Mucosa of rectum (tissue), 2 donors: ENCODE measurements at regions not wholly inside any gene's neighbourhood (a gene's known extent, or its start where the extent isn't known, plus 50 kb on each side); places are given as distances from the start of the nearest gene placed in this dataset.

Source experiments
- H3K27ac ChIP-seq, 2 donors: one replicate each; pipeline ENCODE4 v1.7.0; 2013; ENCODE audit warnings: inconsistent platforms in 2 of 2, low read depth in 2 of 2, low read length in 2 of 2
- H3K27me3 ChIP-seq, 2 donors: one replicate each; pipeline ENCODE4 v1.7.0; 2013; ENCODE audit warnings: low read length in 2 of 2; ENCODE audit not compliant: control insufficient read depth in 2 of 2, insufficient read depth in 2 of 2
- H3K36me3 ChIP-seq, 2 donors: one replicate each; pipeline ENCODE4 v1.7.0; 2013; ENCODE audit warnings: low read length in 2 of 2; ENCODE audit not compliant: control insufficient read depth in 2 of 2, insufficient read depth in 2 of 2
- H3K4me1 ChIP-seq, 2 donors: one replicate each; pipeline ENCODE4 v1.7.0; 2013; ENCODE audit warnings: low read length in 2 of 2, mild to moderate bottlenecking in 1 of 2; ENCODE audit not compliant: control insufficient read depth in 2 of 2, insufficient read depth in 2 of 2
- H3K4me3 ChIP-seq, 2 donors: one replicate each; pipeline ENCODE4 v1.7.0; 2013; ENCODE audit warnings: low read length in 2 of 2
- H3K9ac ChIP-seq, 2 donors: one replicate each; pipeline ENCODE4 v1.7.0; 2013; ENCODE audit warnings: low read length in 2 of 2, low read depth in 1 of 2, mild to moderate bottlenecking in 1 of 2
- H3K9me3 ChIP-seq, 2 donors: one replicate each; pipeline ENCODE4 v1.7.0; 2013; ENCODE audit warnings: low read length in 2 of 2; ENCODE audit not compliant: control insufficient read depth in 2 of 2
- donor health status: healthy.
- donor health status: Normal muscosa, but diverticular disease.

GRCh38 chr12:118590406-118591150 lies 214.2 kb downstream of the SUDS3 start:
- Histone ChIP-seq H3K27ac (no peak overlapping the region), H3K9ac (no peak overlapping the region), H3K4me1 (no peaks in the 10 kb centered on the region), H3K9me3 (no peaks in the 10 kb centered on the region), H3K4me3 (no peak overlapping the region), H3K27me3 (no peaks in the 10 kb centered on the region), H3K36me3 (no peaks in the 10 kb centered on the region)

GRCh38 chr12:118603610-118604361 lies 227.4 kb downstream of the SUDS3 start:
- Histone ChIP-seq H3K9me3 (no peaks in the 10 kb centered on the region), H3K4me3 (no peak overlapping the region), H3K27ac (no peak overlapping the region), H3K36me3 (no peaks in the 10 kb centered on the region), H3K9ac (no peak overlapping the region), H3K4me1 (no peaks in the 10 kb centered on the region), H3K27me3 (no peaks in the 10 kb centered on the region)

GRCh38 chr12:118606690-118607089 lies 230.3 kb downstream of the SUDS3 start:
- Histone ChIP-seq H3K9ac (no peak overlapping the region), H3K4me3 (no peak overlapping the region), H3K36me3 (no peaks in the 10 kb centered on the region), H3K4me1 (no peaks in the 10 kb centered on the region), H3K27ac (no peak overlapping the region), H3K9me3 (no peaks in the 10 kb centered on the region), H3K27me3 (no peaks in the 10 kb centered on the region)

- Histone ChIP-seq H3K4me1 (no peaks in the 10 kb centered on the region), H3K36me3 (no peaks in the 10 kb centered on the region), H3K9me3 (no peaks in the 10 kb centered on the region), H3K27me3 (no peaks in the 10 kb centered on the region), H3K9ac (no peak overlapping the region), H3K27ac (no peak overlapping the region), H3K4me3 (no peak overlapping the region)
Measured at GRCh38 chr12:118607831-118608230, 231.5 kb downstream of the SUDS3 start.

GRCh38 chr12:118608770-118609344 lies 232.5 kb downstream of the SUDS3 start:
- no peaks in the 10 kb centered on the region for H3K27me3 ChIP-seq
- no peak overlapping the region for H3K9ac ChIP-seq
- no peaks in the 10 kb centered on the region for H3K9me3 ChIP-seq
- H3K4me1 ChIP-seq, result no peaks in the 10 kb centered on the region
- H3K27ac ChIP-seq, result no peak overlapping the region
- no peak overlapping the region for H3K4me3 ChIP-seq
- H3K36me3 ChIP-seq, result no peaks in the 10 kb centered on the region

GRCh38 chr12:118611295-118611694 lies 234.9 kb downstream of the SUDS3 start:
- no peaks in the 10 kb centered on the region for H3K36me3 ChIP-seq
- no peaks in the 10 kb centered on the region for H3K27me3 ChIP-seq
- H3K4me1 ChIP-seq, result no peaks in the 10 kb centered on the region
- no peaks in the 10 kb centered on the region for H3K9me3 ChIP-seq
- no peak overlapping the region for H3K4me3 ChIP-seq
- no peak overlapping the region for H3K9ac ChIP-seq
- H3K27ac ChIP-seq, result no peak overlapping the region

- no peak overlapping the region for H3K9ac ChIP-seq
- H3K27me3 ChIP-seq, result no peaks in the 10 kb centered on the region
- no peaks in the 10 kb centered on the region for H3K4me1 ChIP-seq
- H3K27ac ChIP-seq, result no peak overlapping the region
- H3K36me3 ChIP-seq, result no peaks in the 10 kb centered on the region
- no peak overlapping the region for H3K4me3 ChIP-seq
- no peaks in the 10 kb centered on the region for H3K9me3 ChIP-seq
Measured at GRCh38 chr12:118611770-118612169, 235.4 kb downstream of the SUDS3 start.

- no peaks in the 10 kb centered on the region for H3K36me3 ChIP-seq
- no peaks in the 10 kb centered on the region for H3K4me1 ChIP-seq
- no peak overlapping the region for H3K27ac ChIP-seq
- H3K9me3 ChIP-seq, result no peaks in the 10 kb centered on the region
- no peak overlapping the region for H3K9ac ChIP-seq
- no peak overlapping the region for H3K4me3 ChIP-seq
- no peaks in the 10 kb centered on the region for H3K27me3 ChIP-seq
Measured at GRCh38 chr12:118617611-118618450, 241.5 kb downstream of the SUDS3 start.

- no peaks in the 10 kb centered on the region for H3K9me3 ChIP-seq
- no peak overlapping the region for H3K27ac ChIP-seq
- H3K4me1 ChIP-seq, result no peaks in the 10 kb centered on the region
- no peak overlapping the region for H3K9ac ChIP-seq
- no peak overlapping the region for H3K4me3 ChIP-seq
- no peaks in the 10 kb centered on the region for H3K27me3 ChIP-seq
- H3K36me3 ChIP-seq, result no peaks in the 10 kb centered on the region
Measured at GRCh38 chr12:118618695-118619094, 242.3 kb downstream of the SUDS3 start.
